ENCODE measurements at regions not wholly inside any gene's neighbourhood (a gene's known extent, or its start where the extent isn't known, plus 50 kb on each side); places are given as distances from the start of the nearest gene placed in this dataset.
"Not testable (repeated sequence)": the region's sequence is repeated elsewhere in the genome, so short reads cannot be mapped to it uniquely, and the experiment has no call there.

- no peaks in the 10 kb centered on the region for H4K20me1 ChIP-seq (ENCODE audit: insufficient read depth, low read length, poor library complexity, severe bottlenecking)
- no peaks in the 10 kb centered on the region for H3K79me2 ChIP-seq (ENCODE audit: insufficient read depth, low read length)
- no peak overlapping the region for H3K9ac ChIP-seq (ENCODE audit: low read depth, low read length, poor library complexity, severe bottlenecking)
- no peaks in the 10 kb centered on the region for H3F3A ChIP-seq (ENCODE audit: low read depth)
- no peak for TF ChIP-seq EZH2phosphoT487 (IDR thresholded peaks at IDR 0.05; ENCODE audit: borderline replicate concordance)
- TF ChIP-seq CTCF (conservative IDR thresholded peaks at IDR 0.05; ENCODE audit: low read length): no peak
- no peaks in the 10 kb centered on the region for H3K27me3 ChIP-seq (ENCODE audit: insufficient read depth, low read length, poor library complexity, severe bottlenecking)
- no peaks in the 10 kb centered on the region for H3K36me3 ChIP-seq (ENCODE audit: insufficient read depth, low read length)
- no peak overlapping the region for H2AFZ ChIP-seq (ENCODE audit: low read length)
- H3K4me3 ChIP-seq (ENCODE audit: low read length, poor library complexity, severe bottlenecking): no peak overlapping the region
- no peaks in the 10 kb centered on the region for H3K9me2 ChIP-seq (replicated peaks; ENCODE audit: low read depth, low read length)
- no peaks in the 10 kb centered on the region for H3K4me1 ChIP-seq (ENCODE audit: insufficient read depth, low read length, poor library complexity, severe bottlenecking)
- H3K9me3 ChIP-seq (ENCODE audit: insufficient read depth, low read depth, low read length): no peaks in the 10 kb centered on the region
- H3K4me2 ChIP-seq (ENCODE audit: low read depth, low read length, poor library complexity, severe bottlenecking): no peak overlapping the region
These were observed 1757.6 kb downstream of the ARAP2 start for GRCh38 chr4:34486461-34487363.

GRCh38 chr4:34492414-34492813 is 1751.9 kb downstream of the ARAP2 start:
- Histone ChIP-seq H3K9ac (ENCODE audit: low read depth, low read length, poor library complexity, severe bottlenecking) (no peak overlapping the region), H3K4me3 (ENCODE audit: low read length, poor library complexity, severe bottlenecking) (no peak overlapping the region), H3K9me3 (ENCODE audit: insufficient read depth, low read depth, low read length) (no peaks in the 10 kb centered on the region), H3K36me3 (ENCODE audit: insufficient read depth, low read length) (no peaks in the 10 kb centered on the region), H2AFZ (ENCODE audit: low read length) (no peak overlapping the region), H3K9me2 (replicated peaks; ENCODE audit: low read depth, low read length) (no peaks in the 10 kb centered on the region), H3K4me2 (ENCODE audit: low read depth, low read length, poor library complexity, severe bottlenecking) (no peak overlapping the region), H3K79me2 (ENCODE audit: insufficient read depth, low read length) (no peaks in the 10 kb centered on the region), H3K27me3 (ENCODE audit: insufficient read depth, low read length, poor library complexity, severe bottlenecking) (no peaks in the 10 kb centered on the region), H3K4me1 (ENCODE audit: insufficient read depth, low read length, poor library complexity, severe bottlenecking) (no peaks in the 10 kb centered on the region), H4K20me1 (ENCODE audit: insufficient read depth, low read length, poor library complexity, severe bottlenecking) (no peaks in the 10 kb centered on the region), H3F3A (ENCODE audit: low read depth) (no peaks in the 10 kb centered on the region)
- no peak for TF ChIP-seq CTCF (conservative IDR thresholded peaks at IDR 0.05; ENCODE audit: low read length)
- no peak for TF ChIP-seq EZH2phosphoT487 (IDR thresholded peaks at IDR 0.05; ENCODE audit: borderline replicate concordance)

GRCh38 chr4:34502086-34502485 is 1742.2 kb downstream of the ARAP2 start:
- Histone ChIP-seq H3K4me3 (ENCODE audit: low read length, poor library complexity, severe bottlenecking) (no peak overlapping the region), H4K20me1 (ENCODE audit: insufficient read depth, low read length, poor library complexity, severe bottlenecking) (no peaks in the 10 kb centered on the region), H3K4me2 (ENCODE audit: low read depth, low read length, poor library complexity, severe bottlenecking) (no peak overlapping the region), H2AFZ (ENCODE audit: low read length) (no peak overlapping the region), H3F3A (ENCODE audit: low read depth) (no peaks in the 10 kb centered on the region), H3K9me3 (ENCODE audit: insufficient read depth, low read depth, low read length) (no peaks in the 10 kb centered on the region), H3K27me3 (ENCODE audit: insufficient read depth, low read length, poor library complexity, severe bottlenecking) (no peaks in the 10 kb centered on the region), H3K9me2 (replicated peaks; ENCODE audit: low read depth, low read length) (no peaks in the 10 kb centered on the region), H3K4me1 (ENCODE audit: insufficient read depth, low read length, poor library complexity, severe bottlenecking) (no peaks in the 10 kb centered on the region), H3K9ac (ENCODE audit: low read depth, low read length, poor library complexity, severe bottlenecking) (no peak overlapping the region), H3K36me3 (ENCODE audit: insufficient read depth, low read length) (no peaks in the 10 kb centered on the region), H3K79me2 (ENCODE audit: insufficient read depth, low read length) (no peaks in the 10 kb centered on the region)
- TF ChIP-seq CTCF (conservative IDR thresholded peaks at IDR 0.05; ENCODE audit: low read length) (no peak), EZH2phosphoT487 (IDR thresholded peaks at IDR 0.05; ENCODE audit: borderline replicate concordance) (no peak)

- not testable (repeated sequence) for H3K9me3 ChIP-seq (ENCODE audit: insufficient read depth, low read depth, low read length); H3K27me3 ChIP-seq (ENCODE audit: insufficient read depth, low read length, poor library complexity, severe bottlenecking); H3K4me3 ChIP-seq (ENCODE audit: low read length, poor library complexity, severe bottlenecking); H3K9me2 ChIP-seq (replicated peaks; ENCODE audit: low read depth, low read length); H4K20me1 ChIP-seq (ENCODE audit: insufficient read depth, low read length, poor library complexity, severe bottlenecking); H2AFZ ChIP-seq (ENCODE audit: low read length); H3F3A ChIP-seq (ENCODE audit: low read depth); H3K36me3 ChIP-seq (ENCODE audit: insufficient read depth, low read length); H3K4me1 ChIP-seq (ENCODE audit: insufficient read depth, low read length, poor library complexity, severe bottlenecking); H3K79me2 ChIP-seq (ENCODE audit: insufficient read depth, low read length); H3K9ac ChIP-seq (ENCODE audit: low read depth, low read length, poor library complexity, severe bottlenecking); H3K4me2 ChIP-seq (ENCODE audit: low read depth, low read length, poor library complexity, severe bottlenecking)
These were observed 1739.6 kb downstream of the ARAP2 start for GRCh38 chr4:34504731-34505130.

- not testable (repeated sequence) for H3K4me3 ChIP-seq (ENCODE audit: low read length, poor library complexity, severe bottlenecking); H2AFZ ChIP-seq (ENCODE audit: low read length)
These were observed 1737.7 kb downstream of the ARAP2 start for GRCh38 chr4:34506511-34507092.

More at GRCh38 chr4:34506511-34507092, 1737.7 kb downstream of the ARAP2 start:
- H3K36me3 ChIP-seq (ENCODE audit: insufficient read depth, low read length); H3F3A ChIP-seq (ENCODE audit: low read depth); H3K27me3 ChIP-seq (ENCODE audit: insufficient read depth, low read length, poor library complexity, severe bottlenecking); H3K4me2 ChIP-seq (ENCODE audit: low read depth, low read length, poor library complexity, severe bottlenecking); H3K9ac ChIP-seq (ENCODE audit: low read depth, low read length, poor library complexity, severe bottlenecking); H4K20me1 ChIP-seq (ENCODE audit: insufficient read depth, low read length, poor library complexity, severe bottlenecking); H3K9me2 ChIP-seq (replicated peaks; ENCODE audit: low read depth, low read length); H3K9me3 ChIP-seq (ENCODE audit: insufficient read depth, low read depth, low read length); H3K4me1 ChIP-seq (ENCODE audit: insufficient read depth, low read length, poor library complexity, severe bottlenecking); H3K79me2 ChIP-seq (ENCODE audit: insufficient read depth, low read length): not testable (repeated sequence)

All from Loucy (cell line).